ENCODE measurements at regions not wholly inside any gene's neighbourhood (a gene's known extent, or its start where the extent isn't known, plus 50 kb on each side); places are given as distances from the start of the nearest gene placed in this dataset.

DNA sequence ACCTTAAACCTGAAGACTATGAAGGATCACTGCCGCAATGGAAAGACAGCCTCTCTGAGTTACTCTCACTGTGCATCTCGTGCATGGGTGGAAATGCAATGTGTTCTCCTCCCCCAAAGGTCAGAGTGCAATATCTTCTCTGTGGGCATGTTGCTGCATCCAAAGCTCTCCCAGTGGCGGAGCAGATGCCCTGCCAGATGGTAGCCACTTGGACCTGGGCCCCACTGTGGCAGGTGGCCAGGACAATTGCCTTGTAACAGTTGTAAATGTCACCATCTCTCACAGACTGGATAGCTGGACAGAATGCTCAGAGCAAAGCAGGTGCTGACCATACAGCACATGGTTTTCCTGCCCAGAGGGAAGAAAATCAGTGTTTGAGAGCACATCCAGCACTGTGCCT lies 542.0 kb downstream of the FAM181B start:
- H3K9ac ChIP-seq (replicated peaks; ENCODE audit: extremely low read depth, insufficient read depth, low read length), result no peak overlapping the region
- peaks cover 11% of the 10 kb centered on the region for H3K9me3 ChIP-seq (replicated peaks; ENCODE audit: control insufficient read depth, insufficient read depth, low read length)
- POLR2A ChIA-PET, result no interaction called here
- no peak overlapping the region for H3K4me2 ChIP-seq (ENCODE audit: insufficient read depth, low read length)
- FAIRE-seq (no peak), DNase-seq (ENCODE audit: low read depth, low spot score) (no peak)
- no peaks in the 10 kb centered on the region for H3K4me1 ChIP-seq (ENCODE audit: control insufficient read depth, extremely low read depth, insufficient read depth, low read length)
- no peak overlapping the region for H2AFZ ChIP-seq (ENCODE audit: low read depth, low read length)
- dilution Hi-C loops (cut with MboI; ENCODE audit: extremely low pct_ligation_motif_present, low sequenced_read_pairs), result no loop called here
- no peaks in the 10 kb centered on the region for H3K9me1 ChIP-seq (replicated peaks; ENCODE audit: control insufficient read depth, extremely low read depth, insufficient read depth, low read length)
- H3K4me3 ChIP-seq (replicated peaks in 1 of 3; ENCODE audit: insufficient read depth in 1 of 3, low read depth in 1 of 3, low read length in 3 of 3), result no peak overlapping the region
- no peaks in the 10 kb centered on the region for H3K36me3 ChIP-seq (ENCODE audit: control insufficient read depth in 2 of 2, extremely low read depth in 1 of 2, insufficient read depth in 2 of 2, low read length in 2 of 2)
- CTCF ChIA-PET, result no interaction called here
- no TSS peak for BruUV-seq (replicated peaks)
- H3K79me2 ChIP-seq (ENCODE audit: control insufficient read depth, insufficient read depth, low read length), result no peaks in the 10 kb centered on the region
- no peaks in the 10 kb centered on the region for H3K27me3 ChIP-seq (ENCODE audit: control insufficient read depth in 2 of 2, insufficient read depth in 2 of 2, low read length in 2 of 2)
- H3K27ac ChIP-seq (ENCODE audit: insufficient read depth, low read depth, low read length), result no peak overlapping the region
- intact Hi-C loops (cut with micrococcal nuclease), result no loop called here
- H4K20me1 ChIP-seq (replicated peaks; ENCODE audit: control insufficient read depth, extremely low read depth, insufficient read depth, low read length), result no peaks in the 10 kb centered on the region
- no peak for TF ChIP-seq GATA2 (IDR thresholded peaks at IDR 0.05; ENCODE audit: insufficient read depth, insufficient read length, low read depth, low read length)
- TF ChIP-seq, protein P1, sequence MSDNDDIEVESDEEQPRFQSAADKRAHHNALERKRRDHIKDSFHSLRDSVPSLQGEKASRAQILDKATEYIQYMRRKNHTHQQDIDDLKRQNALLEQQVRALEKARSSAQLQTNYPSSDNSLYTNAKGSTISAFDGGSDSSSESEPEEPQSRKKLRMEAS (IDR thresholded peaks at IDR 0.05; ENCODE audit: insufficient read depth, insufficient read length), result no peak
- TF ChIP-seq FOS (IDR thresholded peaks at IDR 0.05; ENCODE audit: borderline replicate concordance, insufficient read depth, low read length), result no peak
- TF ChIP-seq, protein P2, sequence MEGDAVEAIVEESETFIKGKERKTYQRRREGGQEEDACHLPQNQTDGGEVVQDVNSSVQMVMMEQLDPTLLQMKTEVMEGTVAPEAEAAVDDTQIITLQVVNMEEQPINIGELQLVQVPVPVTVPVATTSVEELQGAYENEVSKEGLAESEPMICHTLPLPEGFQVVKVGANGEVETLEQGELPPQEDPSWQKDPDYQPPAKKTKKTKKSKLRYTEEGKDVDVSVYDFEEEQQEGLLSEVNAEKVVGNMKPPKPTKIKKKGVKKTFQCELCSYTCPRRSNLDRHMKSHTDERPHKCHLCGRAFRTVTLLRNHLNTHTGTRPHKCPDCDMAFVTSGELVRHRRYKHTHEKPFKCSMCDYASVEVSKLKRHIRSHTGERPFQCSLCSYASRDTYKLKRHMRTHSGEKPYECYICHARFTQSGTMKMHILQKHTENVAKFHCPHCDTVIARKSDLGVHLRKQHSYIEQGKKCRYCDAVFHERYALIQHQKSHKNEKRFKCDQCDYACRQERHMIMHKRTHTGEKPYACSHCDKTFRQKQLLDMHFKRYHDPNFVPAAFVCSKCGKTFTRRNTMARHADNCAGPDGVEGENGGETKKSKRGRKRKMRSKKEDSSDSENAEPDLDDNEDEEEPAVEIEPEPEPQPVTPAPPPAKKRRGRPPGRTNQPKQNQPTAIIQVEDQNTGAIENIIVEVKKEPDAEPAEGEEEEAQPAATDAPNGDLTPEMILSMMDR (IDR thresholded peaks at IDR 0.05; ENCODE audit: extremely low read depth in 1 of 2, insufficient read depth in 1 of 2, low read depth in 1 of 2, low read length in 2 of 2), result no peak
- no peak for TF ChIP-seq JUN (IDR thresholded peaks at IDR 0.05; ENCODE audit: borderline replicate concordance, insufficient read depth, insufficient read length, low read depth)
- no peak for TF ChIP-seq POLR2AphosphoS5 (IDR thresholded peaks at IDR 0.05; ENCODE audit: insufficient read depth, low read depth, low read length)
- TF ChIP-seq MYC (IDR thresholded peaks at IDR 0.05; ENCODE audit: low read depth, low read length), result no peak
- no peak for TF ChIP-seq POLR2A (IDR thresholded peaks at IDR 0.05; ENCODE audit: low read depth, low read length)
- TF ChIP-seq EZH2 (IDR thresholded peaks at IDR 0.05; ENCODE audit: borderline replicate concordance, low read depth, low read length, severe bottlenecking), result no peak
